ENCODE measurements at regions not wholly inside any gene's neighbourhood (a gene's known extent, or its start where the extent isn't known, plus 50 kb on each side); places are given as distances from the start of the nearest gene placed in this dataset.

DNA sequence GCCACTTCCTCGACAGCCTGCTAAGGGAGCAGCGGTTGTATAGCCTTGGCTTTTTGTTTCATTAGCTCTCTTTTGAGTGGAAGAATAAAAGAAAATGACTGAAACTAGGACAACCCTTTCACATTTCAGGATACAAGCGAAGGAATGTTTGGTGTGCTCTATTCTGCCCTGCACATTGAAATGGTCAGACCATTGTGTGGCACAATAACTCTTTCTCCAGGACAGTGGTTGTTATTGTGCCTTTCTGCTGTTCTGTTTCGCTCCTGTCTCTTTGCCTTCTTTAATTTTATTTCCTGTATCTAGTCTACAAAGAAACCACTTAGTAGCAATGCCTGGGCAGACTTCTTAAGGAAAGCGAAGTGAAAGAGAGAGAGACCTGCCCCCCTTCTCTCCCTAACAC lies 473.7 kb downstream of the GBA3 start:
- H3K4me3 ChIP-seq (ENCODE audit: low read depth, low read length), result no peak overlapping the region
- in situ Hi-C loops (cut with HindIII; ENCODE audit: low sequenced_read_pairs), result no loop called here
- TF ChIP-seq, protein P1, sequence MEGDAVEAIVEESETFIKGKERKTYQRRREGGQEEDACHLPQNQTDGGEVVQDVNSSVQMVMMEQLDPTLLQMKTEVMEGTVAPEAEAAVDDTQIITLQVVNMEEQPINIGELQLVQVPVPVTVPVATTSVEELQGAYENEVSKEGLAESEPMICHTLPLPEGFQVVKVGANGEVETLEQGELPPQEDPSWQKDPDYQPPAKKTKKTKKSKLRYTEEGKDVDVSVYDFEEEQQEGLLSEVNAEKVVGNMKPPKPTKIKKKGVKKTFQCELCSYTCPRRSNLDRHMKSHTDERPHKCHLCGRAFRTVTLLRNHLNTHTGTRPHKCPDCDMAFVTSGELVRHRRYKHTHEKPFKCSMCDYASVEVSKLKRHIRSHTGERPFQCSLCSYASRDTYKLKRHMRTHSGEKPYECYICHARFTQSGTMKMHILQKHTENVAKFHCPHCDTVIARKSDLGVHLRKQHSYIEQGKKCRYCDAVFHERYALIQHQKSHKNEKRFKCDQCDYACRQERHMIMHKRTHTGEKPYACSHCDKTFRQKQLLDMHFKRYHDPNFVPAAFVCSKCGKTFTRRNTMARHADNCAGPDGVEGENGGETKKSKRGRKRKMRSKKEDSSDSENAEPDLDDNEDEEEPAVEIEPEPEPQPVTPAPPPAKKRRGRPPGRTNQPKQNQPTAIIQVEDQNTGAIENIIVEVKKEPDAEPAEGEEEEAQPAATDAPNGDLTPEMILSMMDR (IDR thresholded peaks at IDR 0.05; ENCODE audit: low read depth, low read length, missing control alignments), result no peak
- DNase-seq (ENCODE audit: low read depth), result no peak

DNA sequence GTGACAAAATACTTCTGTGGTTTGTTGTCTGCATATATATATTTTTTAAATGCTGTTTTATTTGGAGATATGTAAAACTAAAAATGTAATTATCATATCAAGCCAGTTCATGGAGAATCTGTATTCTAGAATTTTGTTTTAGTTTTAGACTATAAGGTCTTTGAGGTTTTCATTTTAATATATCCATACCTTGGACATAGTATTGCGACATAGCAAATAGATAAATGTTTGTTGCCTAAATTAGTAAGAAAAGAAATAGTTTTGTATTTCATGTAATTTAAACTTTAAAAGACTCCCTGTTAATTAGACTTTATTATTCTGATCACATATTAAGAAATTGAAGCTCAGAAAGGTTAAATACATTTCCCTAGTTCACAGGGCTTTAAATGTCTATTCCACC lies 472.9 kb downstream of the GBA3 start:
- no peak for DNase-seq (ENCODE audit: low read depth)
- in situ Hi-C loops (cut with HindIII; ENCODE audit: low sequenced_read_pairs), result no loop called here
- TF ChIP-seq, protein P1 (IDR thresholded peaks at IDR 0.05; ENCODE audit: low read depth, low read length, missing control alignments), result no peak
- no peak overlapping the region for H3K4me3 ChIP-seq (ENCODE audit: low read depth, low read length)

DNA sequence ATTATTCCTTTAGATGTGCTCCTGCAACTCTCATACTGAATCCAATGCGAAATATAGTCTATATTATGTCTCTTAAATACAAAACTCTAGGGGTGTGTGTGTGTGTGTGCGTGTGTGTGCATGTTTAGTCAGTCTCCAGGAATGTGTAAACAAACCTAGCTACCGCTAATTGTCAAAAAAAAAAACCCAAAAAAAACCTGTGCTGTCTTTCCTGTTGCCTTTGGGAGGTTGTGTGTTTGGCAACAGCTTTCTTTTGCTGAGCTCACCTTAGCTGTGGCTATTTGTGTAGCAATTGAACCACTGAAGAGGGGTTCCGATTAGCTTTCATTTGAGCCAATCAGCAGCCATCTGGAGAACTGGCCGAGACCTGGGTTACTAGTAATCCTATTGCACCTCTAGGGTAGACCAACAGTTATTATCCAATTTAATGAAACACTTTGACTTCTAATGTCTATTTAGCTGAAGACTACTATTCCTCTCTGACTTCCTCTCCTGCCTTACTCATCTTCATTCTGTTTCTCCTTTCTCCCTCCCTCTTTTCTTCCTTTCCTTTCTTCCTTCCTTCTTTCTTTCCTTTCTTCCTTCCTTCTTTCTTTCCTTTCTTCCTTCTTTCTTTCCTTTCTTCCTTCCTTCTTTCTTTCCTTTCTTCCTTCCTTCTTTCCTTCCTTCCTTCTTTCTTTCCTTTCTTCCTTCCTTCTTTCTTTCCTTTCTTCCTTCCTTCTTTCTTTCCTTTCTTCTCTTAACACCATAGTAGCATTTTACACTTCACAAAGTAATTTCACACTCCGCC lies 471.1 kb downstream of the GBA3 start:
- in situ Hi-C loops (cut with HindIII; ENCODE audit: low sequenced_read_pairs), result no loop called here
- DNase-seq (ENCODE audit: low read depth), result peak; percentile 3
- no peak overlapping the region for H3K4me3 ChIP-seq (ENCODE audit: low read depth, low read length)
- TF ChIP-seq, protein P1 (IDR thresholded peaks at IDR 0.05; ENCODE audit: low read depth, low read length, missing control alignments), result no peak

DNA sequence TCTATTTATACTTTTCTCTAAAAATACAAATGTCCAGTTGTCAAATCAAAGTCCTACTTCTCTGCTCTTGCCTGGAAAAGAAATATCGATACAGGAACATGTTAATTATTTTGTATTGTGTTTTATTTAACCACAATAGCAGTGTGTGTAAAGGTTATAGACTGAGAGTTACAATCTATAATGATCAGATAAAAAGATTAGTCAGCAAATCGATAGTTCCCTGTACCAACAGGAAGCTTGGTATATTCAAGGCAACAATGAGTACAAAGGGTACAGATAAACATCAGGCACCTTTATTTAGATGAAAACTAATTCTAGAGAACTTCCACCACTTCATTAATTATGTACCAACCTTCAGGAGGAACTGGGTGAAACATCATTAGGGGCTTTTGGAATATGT lies 469.5 kb downstream of the GBA3 start:
- in situ Hi-C loops (cut with HindIII; ENCODE audit: low sequenced_read_pairs), result no loop called here
- DNase-seq (ENCODE audit: low read depth), result no peak
- TF ChIP-seq, protein P1 (IDR thresholded peaks at IDR 0.05; ENCODE audit: low read depth, low read length, missing control alignments), result no peak
- no peak overlapping the region for H3K4me3 ChIP-seq (ENCODE audit: low read depth, low read length)

DNA sequence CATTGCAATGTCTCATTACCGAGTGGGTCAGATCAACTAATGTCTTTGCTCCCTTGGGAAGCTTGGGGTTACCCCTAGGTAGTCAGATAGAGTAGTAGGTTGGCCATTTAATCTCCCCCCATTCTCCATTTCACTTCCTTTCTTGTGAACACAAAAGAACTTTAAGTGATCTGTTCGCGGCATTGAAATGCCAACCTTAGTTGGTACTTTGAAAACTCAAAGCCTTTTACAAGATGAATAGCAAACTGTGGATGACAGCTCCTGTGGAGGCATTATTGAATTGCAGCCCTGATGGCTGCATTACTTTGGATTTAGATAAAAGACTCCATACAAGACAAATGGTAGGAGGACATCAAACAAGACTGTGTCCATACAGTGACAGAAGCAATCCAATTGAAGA lies 469.1 kb downstream of the GBA3 start:
- H3K4me3 ChIP-seq (ENCODE audit: low read depth, low read length), result no peak overlapping the region
- DNase-seq (ENCODE audit: low read depth), result no peak
- in situ Hi-C loops (cut with HindIII; ENCODE audit: low sequenced_read_pairs), result no loop called here
- TF ChIP-seq, protein P1 (IDR thresholded peaks at IDR 0.05; ENCODE audit: low read depth, low read length, missing control alignments), result no peak

DNA sequence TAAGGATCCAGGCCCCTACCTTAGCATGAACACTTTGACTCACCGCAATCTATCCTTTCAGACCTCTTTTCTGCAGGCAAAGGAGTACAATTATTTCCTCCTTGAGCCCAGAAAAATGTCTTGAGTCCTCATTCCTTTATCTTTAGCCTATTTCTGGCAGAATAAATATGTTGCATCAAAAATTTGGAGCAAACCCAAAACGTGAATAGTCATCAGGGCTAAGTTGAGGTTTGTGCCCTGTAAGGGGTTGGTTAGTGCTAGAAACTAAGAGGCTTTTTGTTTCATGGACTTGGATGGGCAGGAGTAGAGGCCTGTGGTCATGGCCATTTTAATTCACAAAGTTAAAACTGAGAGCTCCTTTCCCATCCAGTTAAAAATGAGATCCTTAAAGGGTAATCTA lies 460.3 kb downstream of the GBA3 start:
- TF ChIP-seq, protein P1 (IDR thresholded peaks at IDR 0.05; ENCODE audit: low read depth, low read length, missing control alignments), result no peak
- in situ Hi-C loops (cut with HindIII; ENCODE audit: low sequenced_read_pairs), result no loop called here
- H3K4me3 ChIP-seq (ENCODE audit: low read depth, low read length), result no peak overlapping the region
- no peak for DNase-seq (ENCODE audit: low read depth)

Data from astrocyte of the cerebellum (primary cell).